Spleen (tissue), 7 donors: ENCODE measurements at regions not wholly inside any gene's neighbourhood (a gene's known extent, or its start where the extent isn't known, plus 50 kb on each side); places are given as distances from the start of the nearest gene placed in this dataset.

Source experiments
- CTCF ChIP-seq, 11 experiments: fragments of 200-600 bp in 7 of 11; fragments of 450-650 bp in 4 of 11; sonication (generic) in 4 of 11; IDR thresholded peaks in 8 of 11; conservative IDR thresholded peaks in 3 of 11; 1 replicate in 7 of 11; 2 replicates in 4 of 11; pipeline versions ENCODE4 v1.4.0 to v1.8.0; 2016 to 2021; ENCODE audit warnings: antibody characterized with exemption in 11 of 11, inconsistent platforms in 4 of 11, mild to moderate bottlenecking in 1 of 11
- POLR2A ChIP-seq, 3 donors: fragments of 450-650 bp; IDR thresholded peaks; one replicate each; pipeline ENCODE4 v1.5.1; 2017; ENCODE audit warnings: antibody characterized with exemption in 3 of 3, mild to moderate bottlenecking in 1 of 3
- POLR2AphosphoS5 ChIP-seq, 3 donors: sonication (generic); formaldehyde crosslinking; IDR thresholded peaks; one replicate each; pipeline ENCODE4 v1.5.1; 2017; ENCODE audit warnings: antibody characterized with exemption in 3 of 3
- donor health status: DM: no; HTN: no; CAD: no; lungs with moderate emphysema.
- donor health status: DM: no; HTN: no; CAD: no.
- donor health status: DM: no; HTN: no; CAD: no.

GRCh38 chr5:93665648-93666047 lies 75.8 kb downstream of the POU5F2 start:
- TF ChIP-seq CTCF (IDR thresholded peaks at IDR 0.05 in 8 of 11, conservative IDR thresholded peaks at IDR 0.05 in 3 of 11) (no peak), POLR2AphosphoS5 (IDR thresholded peaks at IDR 0.05) (no peak), POLR2A (IDR thresholded peaks at IDR 0.05) (no peak)
